ENCODE measurements at regions not wholly inside any gene's neighbourhood (a gene's known extent, or its start where the extent isn't known, plus 50 kb on each side); places are given as distances from the start of the nearest gene placed in this dataset.

GRCh38 chrX:1717373-1717772, 102.5 kb downstream of the ASMT start:
- TF ChIP-seq CTCF (IDR thresholded peaks at IDR 0.05) (no peak), POLR2A (IDR thresholded peaks at IDR 0.05) (no peak)
